ENCODE measurements at regions not wholly inside any gene's neighbourhood (a gene's known extent, or its start where the extent isn't known, plus 50 kb on each side); places are given as distances from the start of the nearest gene placed in this dataset.

DNA sequence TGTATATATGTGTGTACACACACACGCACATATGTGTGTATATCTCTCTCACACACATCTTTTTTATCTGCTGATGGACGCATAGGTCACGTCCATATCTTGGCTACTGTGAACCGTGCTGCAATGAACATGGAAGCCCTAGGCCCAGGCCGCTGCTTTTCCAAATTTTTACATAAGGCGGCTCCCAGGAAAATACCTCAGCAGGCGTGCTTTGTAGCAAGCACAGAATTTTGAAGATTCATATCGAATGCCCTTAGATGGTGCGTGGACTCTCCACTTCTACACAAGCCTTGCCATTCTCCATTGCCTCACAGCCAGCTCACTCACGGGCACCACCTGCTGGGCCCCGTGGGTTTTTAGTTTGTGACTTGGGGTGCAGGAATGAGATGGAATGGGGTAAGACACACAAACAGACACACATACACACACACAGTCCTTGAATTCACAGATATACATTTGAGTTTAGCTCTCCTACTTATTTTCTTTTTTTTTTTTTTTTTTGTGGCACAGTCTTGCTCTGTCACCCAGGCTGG is 57.9 kb upstream of the RNF32 start:
- peaks cover 0 to 3% of the 10 kb centered on the region in 2 donors for H3K9me3 ChIP-seq
- no peak for DNase-seq
- H3K27me3 ChIP-seq, result no peaks in the 10 kb centered on the region
- WGBS, 3 donors, result 94 to 97% (median 97%) methylated on average over 11 of the region's 11 CpGs
- intact Hi-C loops (cut with DNase I), result loop anchor here in 1 of 4 donors (10.0 kb wide), 1 partner anchor 502 kb away; no protein-coding TSS in a partner anchor
- H3K4me1 ChIP-seq (ENCODE audit: insufficient read depth), result no peaks in the 10 kb centered on the region
- no peak for TF ChIP-seq POLR2A (IDR thresholded peaks at IDR 0.05)
- TF ChIP-seq, protein P1, sequence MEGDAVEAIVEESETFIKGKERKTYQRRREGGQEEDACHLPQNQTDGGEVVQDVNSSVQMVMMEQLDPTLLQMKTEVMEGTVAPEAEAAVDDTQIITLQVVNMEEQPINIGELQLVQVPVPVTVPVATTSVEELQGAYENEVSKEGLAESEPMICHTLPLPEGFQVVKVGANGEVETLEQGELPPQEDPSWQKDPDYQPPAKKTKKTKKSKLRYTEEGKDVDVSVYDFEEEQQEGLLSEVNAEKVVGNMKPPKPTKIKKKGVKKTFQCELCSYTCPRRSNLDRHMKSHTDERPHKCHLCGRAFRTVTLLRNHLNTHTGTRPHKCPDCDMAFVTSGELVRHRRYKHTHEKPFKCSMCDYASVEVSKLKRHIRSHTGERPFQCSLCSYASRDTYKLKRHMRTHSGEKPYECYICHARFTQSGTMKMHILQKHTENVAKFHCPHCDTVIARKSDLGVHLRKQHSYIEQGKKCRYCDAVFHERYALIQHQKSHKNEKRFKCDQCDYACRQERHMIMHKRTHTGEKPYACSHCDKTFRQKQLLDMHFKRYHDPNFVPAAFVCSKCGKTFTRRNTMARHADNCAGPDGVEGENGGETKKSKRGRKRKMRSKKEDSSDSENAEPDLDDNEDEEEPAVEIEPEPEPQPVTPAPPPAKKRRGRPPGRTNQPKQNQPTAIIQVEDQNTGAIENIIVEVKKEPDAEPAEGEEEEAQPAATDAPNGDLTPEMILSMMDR (IDR thresholded peaks at IDR 0.05), result no peak
- TF ChIP-seq EP300 (IDR thresholded peaks at IDR 0.05), result no peak
- H3K27ac ChIP-seq, result no peak overlapping the region
- H3K4me3 ChIP-seq, result no peak overlapping the region
- H3K36me3 ChIP-seq, result no peaks in the 10 kb centered on the region

DNA sequence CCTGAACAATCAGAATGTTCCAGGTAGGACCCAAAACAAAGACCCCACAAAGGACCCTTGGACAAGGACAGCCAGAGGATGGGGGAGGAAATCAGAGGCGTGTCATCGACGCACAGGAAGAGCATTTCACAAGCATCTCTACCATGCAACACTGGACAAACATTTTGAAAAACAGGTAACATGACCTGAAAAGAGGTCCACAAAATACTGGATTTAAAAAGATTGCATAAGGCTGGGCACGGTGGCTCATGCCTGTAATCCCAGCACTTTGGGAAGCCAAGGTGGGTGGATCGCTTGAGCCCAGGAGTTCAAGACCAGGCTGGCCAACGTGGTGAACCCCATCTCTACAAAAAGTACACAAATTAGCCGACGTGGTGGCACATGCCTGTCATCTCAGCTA is 60.5 kb upstream of the RNF32 start:
- no peaks in the 10 kb centered on the region for H3K4me1 ChIP-seq (ENCODE audit: insufficient read depth)
- intact Hi-C loops (cut with DNase I), result loop anchor here in 1 of 4 donors (10.0 kb wide), 1 partner anchor 505 kb away; no protein-coding TSS in a partner anchor
- no peaks in the 10 kb centered on the region for H3K9me3 ChIP-seq
- H3K4me3 ChIP-seq, result no peak overlapping the region
- H3K36me3 ChIP-seq, result no peaks in the 10 kb centered on the region
- 88 to 92% (median 92%) methylated on average over 8 of the region's 8 CpGs for WGBS, 3 donors
- TF ChIP-seq EP300 (IDR thresholded peaks at IDR 0.05) (no peak), POLR2A (IDR thresholded peaks at IDR 0.05) (no peak)
- TF ChIP-seq, protein P1 (IDR thresholded peaks at IDR 0.05), result no peak
- H3K27ac ChIP-seq, result no peak overlapping the region
- DNase-seq, result no peak
- no peaks in the 10 kb centered on the region for H3K27me3 ChIP-seq

DNA sequence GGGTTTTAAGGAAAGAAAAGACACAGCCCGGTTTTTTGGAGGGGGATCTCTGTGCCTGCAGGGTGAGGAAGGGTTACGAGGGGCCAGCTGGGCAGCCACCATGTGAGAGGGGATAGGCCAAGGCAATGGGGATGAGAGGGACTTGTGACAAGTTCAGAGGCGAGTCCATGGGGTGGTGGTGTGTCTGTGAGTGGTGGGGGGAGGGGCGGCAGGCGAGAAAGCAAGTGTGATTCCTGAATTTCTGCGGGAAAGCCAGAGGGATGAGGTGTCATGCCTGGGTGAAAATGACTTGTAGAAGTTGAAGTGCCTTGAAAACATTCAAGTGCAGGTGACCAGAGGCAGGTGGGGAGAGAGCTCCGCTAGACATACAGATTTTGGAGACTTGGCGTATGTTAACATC is 61.0 kb upstream of the RNF32 start:
- 67 to 77% (median 76%) methylated on average over 7 to 8 of the region's 8 CpGs for WGBS, 3 donors
- Histone ChIP-seq H3K27ac (no peak overlapping the region), H3K4me3 (no peak overlapping the region), H3K27me3 (no peaks in the 10 kb centered on the region), H3K4me1 (ENCODE audit: insufficient read depth) (no peaks in the 10 kb centered on the region), H3K9me3 (no peaks in the 10 kb centered on the region), H3K36me3 (no peaks in the 10 kb centered on the region)
- DNase-seq, result no peak
- intact Hi-C loops (cut with DNase I), result no loop called here
- TF ChIP-seq, protein P1 (IDR thresholded peaks at IDR 0.05), result no peak
- TF ChIP-seq POLR2A (IDR thresholded peaks at IDR 0.05) (no peak), EP300 (IDR thresholded peaks at IDR 0.05) (no peak)

DNA sequence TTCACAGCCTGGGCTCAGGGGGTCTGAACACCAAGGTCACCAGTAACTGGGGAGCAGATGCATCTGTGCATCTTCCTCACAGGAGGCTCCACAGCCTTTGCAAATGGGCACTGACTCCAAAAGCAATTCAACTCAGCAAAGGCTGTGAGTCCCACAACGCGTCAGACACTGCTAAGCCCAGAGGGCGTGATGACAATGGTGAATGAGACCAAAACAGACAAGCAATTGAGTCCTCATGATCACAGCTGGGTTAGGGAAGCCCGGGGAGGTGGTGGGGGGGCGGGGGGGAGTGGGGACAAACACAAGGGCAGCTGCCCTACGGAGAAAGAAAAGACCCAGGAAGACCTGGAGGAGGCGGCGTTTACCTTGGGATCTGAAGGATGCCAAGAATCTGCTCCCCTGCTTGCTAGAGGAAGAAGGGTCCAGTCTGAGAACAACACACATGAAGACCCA is 61.6 kb upstream of the RNF32 start:
- 46 to 60% (median 51%) methylated on average over 8 of the region's 8 CpGs for WGBS, 3 donors
- no peak overlapping the region for H3K4me3 ChIP-seq
- no peaks in the 10 kb centered on the region for H3K9me3 ChIP-seq
- TF ChIP-seq, protein P1 (IDR thresholded peaks at IDR 0.05), result no peak
- TF ChIP-seq EP300 (IDR thresholded peaks at IDR 0.05) (no peak), POLR2A (IDR thresholded peaks at IDR 0.05) (no peak)
- no peaks in the 10 kb centered on the region for H3K4me1 ChIP-seq (ENCODE audit: insufficient read depth)
- intact Hi-C loops (cut with DNase I), result no loop called here
- H3K27ac ChIP-seq, result no peak overlapping the region
- no peak for DNase-seq
- H3K27me3 ChIP-seq, result no peaks in the 10 kb centered on the region
- no peaks in the 10 kb centered on the region for H3K36me3 ChIP-seq

All from ovary (tissue), 7 donors.